ENCODE measurements at regions not wholly inside any gene's neighbourhood (a gene's known extent, or its start where the extent isn't known, plus 50 kb on each side); places are given as distances from the start of the nearest gene placed in this dataset.

DNA sequence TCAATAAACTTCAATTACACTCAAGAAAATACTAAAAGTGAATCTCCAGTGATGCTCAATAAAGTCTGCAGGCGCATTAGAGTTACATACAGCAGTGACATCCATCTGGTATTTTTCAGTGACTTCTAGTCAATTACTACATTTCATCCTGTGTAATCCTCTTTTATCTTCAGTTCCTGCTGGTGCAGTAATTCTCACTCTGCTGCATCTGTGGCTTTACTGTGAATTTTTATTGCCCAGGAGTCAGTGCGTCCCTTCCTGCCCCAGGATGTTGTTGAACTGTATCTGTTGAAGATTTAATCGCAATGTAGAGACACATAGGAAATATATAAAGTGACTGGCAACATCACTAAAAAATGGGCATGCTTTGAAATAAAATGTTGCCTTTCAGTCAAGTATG lies 196.3 kb upstream of the TMTC4 start:
- intact Hi-C loops (cut with micrococcal nuclease): no loop called here
- Histone ChIP-seq H3K27me3 (ENCODE audit: insufficient read depth, low read length) (peaks cover 19% of the 10 kb centered on the region; the same call in 1 of the 2 replicates), H4K20me1 (ENCODE audit: insufficient read depth) (no peaks in the 10 kb centered on the region), H3K79me2 (ENCODE audit: insufficient read depth, low read length) (no peaks in the 10 kb centered on the region), H3K4me2 (ENCODE audit: low read length) (no peak overlapping the region), H3K4me1 (ENCODE audit: control insufficient read depth in 1 of 2, insufficient read depth in 2 of 2, low read length in 2 of 2) (no peaks in the 10 kb centered on the region), H3K9me3 (ENCODE audit: control insufficient read depth in 1 of 2, insufficient read depth in 1 of 2, low read depth in 1 of 2, low read length in 2 of 2) (no peaks in the 10 kb centered on the region), H3K27ac (ENCODE audit: low read depth, low read length) (no peak overlapping the region), H3K9ac (ENCODE audit: low read length) (no peak overlapping the region), H2AFZ (ENCODE audit: low read depth, low read length, poor library complexity, severe bottlenecking) (no peak overlapping the region), H3K9me2 (ENCODE audit: insufficient read depth) (no peaks in the 10 kb centered on the region), H3K4me3 (replicated peaks in 1 of 2; ENCODE audit: low read depth in 1 of 2, low read length in 2 of 2) (no peak overlapping the region), H3K36me3 (ENCODE audit: control insufficient read depth in 1 of 2, insufficient read depth in 2 of 2, low read length in 2 of 2) (no peaks in the 10 kb centered on the region)
- CTCF ChIA-PET: no interaction called here
- DNase-seq (ENCODE audit: low read depth, low spot score) (no peak), ATAC-seq (no peak)
- POLR2A ChIA-PET: no interaction called here
- no TSS peak for BruUV-seq (replicated peaks)
- no peak for TF ChIP-seq POLR2A (IDR thresholded peaks at IDR 0.05; ENCODE audit: borderline replicate concordance, extremely low read depth, insufficient read depth, insufficient read length)
- no peak for TF ChIP-seq CBX3 (IDR thresholded peaks at IDR 0.05; ENCODE audit: low read depth)
- RAD21 ChIA-PET (ENCODE audit: low non-redundant PET in 1 of 2, low total read pairs in 2 of 2, uncharacterized antibody in 2 of 2, unreplicated experiment in 2 of 2): no interaction called here

GRCh38 chr13:100860866-100861265 lies 186.3 kb upstream of the TMTC4 start:
- intact Hi-C loops (cut with micrococcal nuclease): no loop called here
- RAD21 ChIA-PET (ENCODE audit: low non-redundant PET in 1 of 2, low total read pairs in 2 of 2, uncharacterized antibody in 2 of 2, unreplicated experiment in 2 of 2): no interaction called here
- Histone ChIP-seq H3K4me3 (replicated peaks in 1 of 2; ENCODE audit: low read depth in 1 of 2, low read length in 2 of 2) (no peak overlapping the region), H4K20me1 (ENCODE audit: insufficient read depth) (no peaks in the 10 kb centered on the region; the same call in 1 of the 2 replicates), H3K9ac (ENCODE audit: low read length) (no peak overlapping the region), H3K4me2 (ENCODE audit: low read length) (no peak overlapping the region), H3K4me1 (ENCODE audit: control insufficient read depth in 1 of 2, insufficient read depth in 2 of 2, low read length in 2 of 2) (no peaks in the 10 kb centered on the region), H3K9me2 (ENCODE audit: insufficient read depth) (no peaks in the 10 kb centered on the region), H3K27me3 (ENCODE audit: insufficient read depth, low read length) (peaks cover 4% of the 10 kb centered on the region; the same call in 1 of the 2 replicates), H3K9me3 (ENCODE audit: control insufficient read depth in 1 of 2, insufficient read depth in 1 of 2, low read depth in 1 of 2, low read length in 2 of 2) (no peaks in the 10 kb centered on the region), H3K79me2 (ENCODE audit: insufficient read depth, low read length) (no peaks in the 10 kb centered on the region), H3K27ac (ENCODE audit: low read depth, low read length) (no peak overlapping the region), H3K36me3 (ENCODE audit: control insufficient read depth in 1 of 2, insufficient read depth in 2 of 2, low read length in 2 of 2) (no peaks in the 10 kb centered on the region), H2AFZ (ENCODE audit: low read depth, low read length, poor library complexity, severe bottlenecking) (no peak overlapping the region)
- TF ChIP-seq ZBTB33 (IDR thresholded peaks at IDR 0.05; ENCODE audit: extremely low read depth, insufficient replicate concordance, low read length) (no peak), EZH2phosphoT487 (IDR thresholded peaks at IDR 0.05; ENCODE audit: borderline replicate concordance) (no peak), EGR1 (IDR thresholded peaks at IDR 0.05; ENCODE audit: low read depth) (no peak), RAD21 (IDR thresholded peaks at IDR 0.05; ENCODE audit: low read depth) (no peak)
- TF ChIP-seq, protein P1, sequence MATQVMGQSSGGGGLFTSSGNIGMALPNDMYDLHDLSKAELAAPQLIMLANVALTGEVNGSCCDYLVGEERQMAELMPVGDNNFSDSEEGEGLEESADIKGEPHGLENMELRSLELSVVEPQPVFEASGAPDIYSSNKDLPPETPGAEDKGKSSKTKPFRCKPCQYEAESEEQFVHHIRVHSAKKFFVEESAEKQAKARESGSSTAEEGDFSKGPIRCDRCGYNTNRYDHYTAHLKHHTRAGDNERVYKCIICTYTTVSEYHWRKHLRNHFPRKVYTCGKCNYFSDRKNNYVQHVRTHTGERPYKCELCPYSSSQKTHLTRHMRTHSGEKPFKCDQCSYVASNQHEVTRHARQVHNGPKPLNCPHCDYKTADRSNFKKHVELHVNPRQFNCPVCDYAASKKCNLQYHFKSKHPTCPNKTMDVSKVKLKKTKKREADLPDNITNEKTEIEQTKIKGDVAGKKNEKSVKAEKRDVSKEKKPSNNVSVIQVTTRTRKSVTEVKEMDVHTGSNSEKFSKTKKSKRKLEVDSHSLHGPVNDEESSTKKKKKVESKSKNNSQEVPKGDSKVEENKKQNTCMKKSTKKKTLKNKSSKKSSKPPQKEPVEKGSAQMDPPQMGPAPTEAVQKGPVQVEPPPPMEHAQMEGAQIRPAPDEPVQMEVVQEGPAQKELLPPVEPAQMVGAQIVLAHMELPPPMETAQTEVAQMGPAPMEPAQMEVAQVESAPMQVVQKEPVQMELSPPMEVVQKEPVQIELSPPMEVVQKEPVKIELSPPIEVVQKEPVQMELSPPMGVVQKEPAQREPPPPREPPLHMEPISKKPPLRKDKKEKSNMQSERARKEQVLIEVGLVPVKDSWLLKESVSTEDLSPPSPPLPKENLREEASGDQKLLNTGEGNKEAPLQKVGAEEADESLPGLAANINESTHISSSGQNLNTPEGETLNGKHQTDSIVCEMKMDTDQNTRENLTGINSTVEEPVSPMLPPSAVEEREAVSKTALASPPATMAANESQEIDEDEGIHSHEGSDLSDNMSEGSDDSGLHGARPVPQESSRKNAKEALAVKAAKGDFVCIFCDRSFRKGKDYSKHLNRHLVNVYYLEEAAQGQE (IDR thresholded peaks at IDR 0.05; ENCODE audit: low read depth): no peak
- DNase-seq (ENCODE audit: low read depth, low spot score) (no peak), ATAC-seq (no peak)
- POLR2A ChIA-PET: no interaction called here
- no TSS peak for BruUV-seq (replicated peaks)
- CTCF ChIA-PET: no interaction called here

All from HCT116 (cell line).